ENCODE measurements at regions not wholly inside any gene's neighbourhood (a gene's known extent, or its start where the extent isn't known, plus 50 kb on each side); places are given as distances from the start of the nearest gene placed in this dataset.
"Not testable (repeated sequence)": the region's sequence is repeated elsewhere in the genome, so short reads cannot be mapped to it uniquely, and the experiment has no call there.

- not testable (repeated sequence) for DNase-seq (ENCODE audit: low spot score)
Measured at GRCh38 chr2:208800887-208801286, 394.3 kb downstream of the PTH2R start.

GRCh38 chr2:208807756-208808155 lies 401.2 kb downstream of the PTH2R start:
- no peak for DNase-seq (ENCODE audit: low spot score)

GRCh38 chr2:208811885-208812284 lies 405.3 kb downstream of the PTH2R start:
- not testable (repeated sequence) for DNase-seq (ENCODE audit: low spot score)

- DNase-seq (ENCODE audit: low spot score): no peak
Measured at GRCh38 chr2:208819190-208819589, 412.6 kb downstream of the PTH2R start.

- DNase-seq (ENCODE audit: low spot score): no peak
Measured at GRCh38 chr2:208820014-208820688, 413.6 kb downstream of the PTH2R start.

GRCh38 chr2:208827109-208827508 lies 420.5 kb downstream of the PTH2R start:
- DNase-seq (ENCODE audit: low spot score): no peak

GRCh38 chr2:208827549-208828221 lies 421.1 kb downstream of the PTH2R start:
- no peak for DNase-seq (ENCODE audit: low spot score)

GRCh38 chr2:208830203-208830602 lies 423.6 kb downstream of the PTH2R start:
- no peak for DNase-seq (ENCODE audit: low spot score)

GRCh38 chr2:208847651-208848050 lies 441.1 kb downstream of the PTH2R start:
- no peak for DNase-seq (ENCODE audit: low spot score)

GRCh38 chr2:208854717-208855116 lies 448.1 kb downstream of the PTH2R start:
- DNase-seq (ENCODE audit: low spot score): no peak

GRCh38 chr2:208867374-208867773 lies 460.8 kb downstream of the PTH2R start:
- DNase-seq (ENCODE audit: low spot score): no peak

GRCh38 chr2:208872591-208872990 lies 466.0 kb downstream of the PTH2R start:
- DNase-seq (ENCODE audit: low spot score): no peak

- DNase-seq (ENCODE audit: low spot score): no peak
Measured at GRCh38 chr2:208879666-208880065, 473.1 kb downstream of the PTH2R start.

- DNase-seq (ENCODE audit: low spot score): no peak
Measured at GRCh38 chr2:208880171-208880570, 473.6 kb downstream of the PTH2R start.

- no peak for DNase-seq (ENCODE audit: low spot score)
Measured at GRCh38 chr2:208890486-208890885, 483.9 kb downstream of the PTH2R start.

GRCh38 chr2:208892203-208892602 lies 485.6 kb downstream of the PTH2R start:
- DNase-seq (ENCODE audit: low spot score): no peak

GRCh38 chr2:208906330-208906729 lies 499.7 kb downstream of the PTH2R start:
- no peak for DNase-seq (ENCODE audit: low spot score)

GRCh38 chr2:208915401-208915800 lies 508.4 kb upstream of the MAP2 start:
- DNase-seq (ENCODE audit: low spot score): no peak

GRCh38 chr2:208916881-208917280 lies 507.0 kb upstream of the MAP2 start:
- DNase-seq (ENCODE audit: low spot score): no peak

- DNase-seq (ENCODE audit: low spot score): not testable (repeated sequence)
Measured at GRCh38 chr2:208921358-208921757, 502.5 kb upstream of the MAP2 start.

- DNase-seq (ENCODE audit: low spot score): no peak
Measured at GRCh38 chr2:208927867-208928266, 496.0 kb upstream of the MAP2 start.

GRCh38 chr2:208929139-208929864 lies 494.5 kb upstream of the MAP2 start:
- no peak for DNase-seq (ENCODE audit: low spot score)

GRCh38 chr2:208929894-208930427 lies 493.9 kb upstream of the MAP2 start:
- DNase-seq (ENCODE audit: low spot score): no peak

Measured in HuH-7 (cell line).